IMR-90 (cell line): ENCODE measurements at regions not wholly inside any gene's neighbourhood (a gene's known extent, or its start where the extent isn't known, plus 50 kb on each side); places are given as distances from the start of the nearest gene placed in this dataset.

Source experiments
- ATAC-seq: fragments of 200-7000 bp; cut with Tn5 transposase; 2 replicates; pipeline ENCODE4 v1.9.1; 2020; ENCODE audit warnings: low read depth, mild to moderate bottlenecking, moderate library complexity
- BruUV-seq: library from RNA; stranded (reverse); fragments of 400-500 nt; replicated peaks from 2 replicates; lab custom pipeline; 2021; lab: Mats Ljungman, UMichigan
- CTCF ChIA-PET: fragments of 300-600 bp; formaldehyde crosslinking; extraction: SDS; loops from one replicate; lab custom pipeline; 2021; ENCODE audit warnings: antibody characterized with exemption; lab: Yijun Ruan, JAX
- POLR2A ChIA-PET: fragments of 300-600 bp; sonication (Branson Sonifier 250); formaldehyde crosslinking; loops from one replicate; lab custom pipeline; 2022; ENCODE audit warnings: antibody characterized with exemption; ENCODE audit not compliant: unreplicated experiment; lab: Charles Lee
- DNase-seq: peaks from one replicate; pipeline ENCODE4 v3.0.0; 2013
- H2AFZ ChIP-seq: replicated peaks from 2 replicates; pipeline ENCODE3; 2013; ENCODE audit warnings: low read length, mild to moderate bottlenecking; ENCODE audit not compliant: poor library complexity
- H2AK5ac ChIP-seq: 2 replicates; pipeline ENCODE4 v1.6.1; 2013; ENCODE audit warnings: low read depth, low read length, inconsistent platforms
- H2AK9ac ChIP-seq: replicated peaks from 2 replicates; pipeline ENCODE3; 2013; ENCODE audit warnings: mild to moderate bottlenecking, low read depth, low read length, moderate library complexity; ENCODE audit not compliant: poor library complexity
- H2BK120ac ChIP-seq: 2 replicates; pipeline ENCODE4 v1.6.1; 2013; ENCODE audit warnings: low read depth, low read length, inconsistent platforms
- H2BK15ac ChIP-seq: 3 replicates; pipeline ENCODE4 v1.6.1; 2013; ENCODE audit warnings: low read depth, low read length, inconsistent platforms
- H2BK20ac ChIP-seq: 2 replicates; pipeline ENCODE4 v1.6.1; 2013; ENCODE audit warnings: low read depth, mild to moderate bottlenecking, inconsistent platforms, low read length, moderate library complexity
- H2BK5ac ChIP-seq: 2 replicates; pipeline ENCODE4 v1.6.1; 2013; ENCODE audit warnings: mild to moderate bottlenecking, low read depth, low read length, inconsistent platforms; ENCODE audit not compliant: poor library complexity, severe bottlenecking
- H3K14ac ChIP-seq: replicated peaks from 2 replicates; pipeline ENCODE4 v1.6.1; 2013; ENCODE audit warnings: low read depth, low read length, inconsistent platforms
- H3K18ac ChIP-seq: 2 replicates; pipeline ENCODE4 v1.6.1; 2013; ENCODE audit warnings: low read depth, low read length, control low read depth
- H3K23ac ChIP-seq: 2 replicates; pipeline ENCODE4 v1.6.1; 2013; ENCODE audit warnings: low read depth, low read length, inconsistent platforms
- H3K27ac ChIP-seq: 2 replicates; pipeline ENCODE4 v1.5.1; 2013; ENCODE audit warnings: mild to moderate bottlenecking, control low read depth, low read length; ENCODE audit not compliant: insufficient read depth
- H3K27me3 ChIP-seq: 2 replicates; pipeline ENCODE4 v1.6.1; 2013; ENCODE audit warnings: low read length; ENCODE audit not compliant: control insufficient read depth, insufficient read depth
- H3K36me3 ChIP-seq: 2 replicates; pipeline ENCODE4 v1.6.1; 2013; ENCODE audit warnings: low read length, mixed read lengths; ENCODE audit not compliant: control insufficient read depth, insufficient read depth
- H3K4ac ChIP-seq: 2 replicates; pipeline ENCODE4 v1.6.1; 2013; ENCODE audit warnings: low read depth, low read length, inconsistent platforms
- H3K4me1 ChIP-seq: 2 replicates; pipeline ENCODE4 v1.6.1; 2013; ENCODE audit warnings: low read length, mixed read lengths; ENCODE audit not compliant: control insufficient read depth, insufficient read depth
- H3K4me2 ChIP-seq: 2 replicates; pipeline ENCODE4 v1.6.1; 2013; ENCODE audit warnings: low read depth, mild to moderate bottlenecking, control low read depth, low read length, moderate library complexity
- H3K4me3 ChIP-seq: 2 replicates; pipeline ENCODE4 v1.5.1; 2013; ENCODE audit warnings: low read depth, mild to moderate bottlenecking, control low read depth, low read length, moderate library complexity; ENCODE audit not compliant: insufficient read depth
- H3K56ac ChIP-seq: 2 replicates; pipeline ENCODE4 v1.6.1; 2013; ENCODE audit warnings: low read length, inconsistent platforms; ENCODE audit not compliant: insufficient read depth; ENCODE audit errors: extremely low read depth
- H3K79me1 ChIP-seq, 2 experiments: 2 replicates each; pipeline ENCODE4 v1.6.1; 2013; ENCODE audit warnings: low read length in 2 of 2, inconsistent platforms in 1 of 2, low read depth in 1 of 2
- H3K9ac ChIP-seq: 2 replicates; pipeline ENCODE4 v1.6.1; 2013; ENCODE audit warnings: low read depth, low read length, control low read depth
- H3K9me1 ChIP-seq: 2 replicates; pipeline ENCODE4 v1.6.1; 2013; ENCODE audit warnings: low read length, inconsistent platforms; ENCODE audit not compliant: insufficient read depth
- H3K9me3 ChIP-seq: 2 replicates; pipeline ENCODE4 v1.6.1; 2013; ENCODE audit warnings: low read length; ENCODE audit not compliant: control insufficient read depth, insufficient read depth
- H4K20me1 ChIP-seq: 2 replicates; pipeline ENCODE4 v1.6.1; 2013; ENCODE audit warnings: low read length, inconsistent platforms; ENCODE audit not compliant: insufficient read depth
- H4K5ac ChIP-seq: 2 replicates; pipeline ENCODE4 v1.6.1; 2013; ENCODE audit warnings: mild to moderate bottlenecking, low read depth, low read length, control low read depth
- H4K8ac ChIP-seq, 2 experiments: 2 replicates each; pipeline ENCODE4 v1.6.1; 2013; ENCODE audit warnings: low read depth in 2 of 2, low read length in 2 of 2, control low read depth in 1 of 2, inconsistent platforms in 1 of 2
- H4K91ac ChIP-seq: 2 replicates; pipeline ENCODE4 v1.6.1; 2013; ENCODE audit warnings: low read depth, low read length, inconsistent platforms; ENCODE audit not compliant: insufficient read depth
- CEBPB ChIP-seq: IDR thresholded peaks from 2 replicates; pipeline ENCODE4 v1.6.1; 2012; ENCODE audit warnings: low read depth, low read length, improper control_type of control experiment
- CHD1 ChIP-seq: IDR thresholded peaks from 2 replicates; pipeline ENCODE4 v1.6.1; 2012; ENCODE audit warnings: low read depth, low read length, improper control_type of control experiment
- NFE2L2 ChIP-seq: fragments of 150-350 bp; IDR thresholded peaks from 2 replicates; pipeline ENCODE4 v1.6.1; 2016; ENCODE audit warnings: low read depth, mild to moderate bottlenecking, low read length
- RFX5 ChIP-seq: IDR thresholded peaks from 2 replicates; pipeline ENCODE4 v1.8.0; 2012; ENCODE audit warnings: low read depth, mild to moderate bottlenecking, low read length, moderate library complexity
- WGBS, 2 experiments: methylation state at CpG; one replicate each; pipeline versions ENCODE4 v1.1.5 to v1.1.7; 2013; ENCODE audit warnings: missing lambda C conversion rate in 2 of 2; ENCODE audit not compliant: insufficient read length in 1 of 2; ENCODE audit errors: extremely low coverage in 2 of 2; 5-methylcytosine and 5-hydroxymethylcytosine counted together
- dilution Hi-C: fragments of 300-500 bp; cut with HindIII; formaldehyde crosslinking; loops from one replicate; pipeline ENCODE4 v1.14.3; 2018; ENCODE audit warnings: low sequenced_read_pairs; ENCODE audit not compliant: unreplicated experiment
- in situ Hi-C: fragments of 300-500 bp; cut with MboI; formaldehyde crosslinking; loops from 3 replicates; pipeline ENCODE4 v1.14.3; 2019; ENCODE audit warnings: low sequenced_read_pairs, inconsistent platforms, mixed read lengths
- intact Hi-C: fragments of 100-400 bp; cut with micrococcal nuclease; formaldehyde crosslinking; loops from 2 replicates; pipeline ENCODE4 v1.10.0; 2022

- no peaks in the 10 kb centered on the region for H3K36me3 ChIP-seq
- dilution Hi-C loops, result no loop called here
- no CpG with 5 or more reads among the region's 1 CpG for WGBS, 2 experiments
- no peaks in the 10 kb centered on the region for H3K4me1 ChIP-seq
- CTCF ChIA-PET, result no interaction called here
- H4K20me1 ChIP-seq, result no peaks in the 10 kb centered on the region
- no peak overlapping the region for H3K4me2 ChIP-seq
- in situ Hi-C loops, result no loop called here
- H2BK120ac ChIP-seq, result no peak overlapping the region
- intact Hi-C loops, result no loop called here
- H2BK5ac ChIP-seq, result no peak overlapping the region
- H3K27me3 ChIP-seq, result no peaks in the 10 kb centered on the region
- no peak overlapping the region for H3K4ac ChIP-seq
- H4K91ac ChIP-seq, result no peak overlapping the region
- no peak overlapping the region for H3K18ac ChIP-seq
- H3K4me3 ChIP-seq, result no peak overlapping the region
- no peak for ATAC-seq
- BruUV-seq, result no TSS peak
- no peak overlapping the region for H2AFZ ChIP-seq
- H2BK20ac ChIP-seq, result no peak overlapping the region
- H4K5ac ChIP-seq, result no peak overlapping the region
- H2AK5ac ChIP-seq, result no peak overlapping the region
- no peak overlapping the region for H2AK9ac ChIP-seq
- no peak for DNase-seq
- H3K79me1 ChIP-seq, result no peaks in the 10 kb centered on the region
- TF ChIP-seq RFX5 (no peak), CEBPB (no peak), CHD1 (no peak), NFE2L2 (no peak)
- H3K23ac ChIP-seq, result no peak overlapping the region
- no peak overlapping the region for H3K27ac ChIP-seq
- POLR2A ChIA-PET, result no interaction called here
- H3K9ac ChIP-seq, result no peak overlapping the region
- no peak overlapping the region for H3K56ac ChIP-seq
- H2BK15ac ChIP-seq, result no peak overlapping the region
- no peak overlapping the region for H3K14ac ChIP-seq
- no peak overlapping the region for H4K8ac ChIP-seq
- no peaks in the 10 kb centered on the region for H3K9me1 ChIP-seq
- peaks cover 5% of the 10 kb centered on the region for H3K9me3 ChIP-seq
These were observed 215.1 kb upstream of the CNTN4 start for GRCh38 chr3:1883534-1883933.
